ENCODE measurements at regions not wholly inside any gene's neighbourhood (a gene's known extent, or its start where the extent isn't known, plus 50 kb on each side); places are given as distances from the start of the nearest gene placed in this dataset.

GRCh38 chrX:142601792-142602191 is 396.7 kb upstream of the MAGEC2 start:
- ATAC-seq (no peak), DNase-seq (no peak)
- Mint-ChIP-seq H3K27ac (no peak overlapping the region), H3K36me3 (ENCODE audit: low read depth) (no peaks in the 10 kb centered on the region), H3K4me1 (ENCODE audit: low read depth) (no peaks in the 10 kb centered on the region), H3K4me3 (no peak overlapping the region), H3K9me3 (peaks cover 4% of the 10 kb centered on the region), H3K27me3 (no peaks in the 10 kb centered on the region)
- intact Hi-C loops (cut with micrococcal nuclease), result no loop called here
- POLR2A ChIA-PET, result no interaction called here
- TF ChIP-seq CTCF (IDR thresholded peaks at IDR 0.05), result no peak
- CTCF ChIA-PET, result interaction anchor here (0.6 kb wide), 1 partner anchor 1468 kb away, joined by 3 read pairs; no protein-coding TSS in a partner anchor

GRCh38 chrX:142593361-142593862 is 388.3 kb upstream of the MAGEC2 start:
- ATAC-seq (no peak), DNase-seq (no peak)
- no peak overlapping the region for H3K4me3 Mint-ChIP-seq
- H3K27ac Mint-ChIP-seq, result no peak overlapping the region
- ChIA-PET POLR2A (no interaction called here), CTCF (no interaction called here)
- no peaks in the 10 kb centered on the region for H3K36me3 Mint-ChIP-seq (ENCODE audit: low read depth)
- H3K9me3 Mint-ChIP-seq, result peaks cover 2% of the 10 kb centered on the region
- H3K4me1 Mint-ChIP-seq (ENCODE audit: low read depth), result no peaks in the 10 kb centered on the region
- intact Hi-C loops (cut with micrococcal nuclease), result no loop called here
- H3K27me3 Mint-ChIP-seq, result no peaks in the 10 kb centered on the region
- no peak for TF ChIP-seq CTCF (IDR thresholded peaks at IDR 0.05)

GRCh38 chrX:142576615-142577014 is 371.5 kb upstream of the MAGEC2 start:
- intact Hi-C loops (cut with micrococcal nuclease), result no loop called here
- Mint-ChIP-seq H3K4me3 (no peak overlapping the region), H3K36me3 (ENCODE audit: low read depth) (no peaks in the 10 kb centered on the region), H3K27me3 (no peaks in the 10 kb centered on the region), H3K4me1 (ENCODE audit: low read depth) (no peaks in the 10 kb centered on the region), H3K27ac (no peak overlapping the region), H3K9me3 (peaks cover 10% of the 10 kb centered on the region)
- DNase-seq, result no peak
- POLR2A ChIA-PET, result no interaction called here
- TF ChIP-seq CTCF (IDR thresholded peaks at IDR 0.05), result no peak
- CTCF ChIA-PET, result no interaction called here
- no peak for ATAC-seq

GRCh38 chrX:142549923-142550322 is 344.8 kb upstream of the MAGEC2 start:
- no peak overlapping the region for H3K4me3 Mint-ChIP-seq
- H3K27me3 Mint-ChIP-seq, result no peaks in the 10 kb centered on the region
- CTCF ChIA-PET, result no interaction called here
- ATAC-seq, result no peak
- intact Hi-C loops (cut with micrococcal nuclease), result no loop called here
- no peak overlapping the region for H3K27ac Mint-ChIP-seq
- POLR2A ChIA-PET, result no interaction called here
- no peak for DNase-seq
- H3K9me3 Mint-ChIP-seq, result peaks cover 3% of the 10 kb centered on the region
- no peak for TF ChIP-seq CTCF (IDR thresholded peaks at IDR 0.05)
- no peaks in the 10 kb centered on the region for H3K4me1 Mint-ChIP-seq (ENCODE audit: low read depth)
- no peaks in the 10 kb centered on the region for H3K36me3 Mint-ChIP-seq (ENCODE audit: low read depth)

- Mint-ChIP-seq H3K27ac (no peak overlapping the region), H3K4me3 (no peak overlapping the region), H3K4me1 (ENCODE audit: low read depth) (no peaks in the 10 kb centered on the region), H3K9me3 (peaks cover 3% of the 10 kb centered on the region), H3K27me3 (no peaks in the 10 kb centered on the region), H3K36me3 (ENCODE audit: low read depth) (no peaks in the 10 kb centered on the region)
- no peak for TF ChIP-seq CTCF (IDR thresholded peaks at IDR 0.05)
- intact Hi-C loops (cut with micrococcal nuclease), result no loop called here
- no peak for ATAC-seq
- ChIA-PET CTCF (no interaction called here), POLR2A (no interaction called here)
- DNase-seq, result no peak
These were observed 300.7 kb upstream of the MAGEC2 start for GRCh38 chrX:142505839-142506238.
